Osteocyte (in vitro differentiated cells): ENCODE measurements at regions not wholly inside any gene's neighbourhood (a gene's known extent, or its start where the extent isn't known, plus 50 kb on each side); places are given as distances from the start of the nearest gene placed in this dataset.

Source experiments
- DNase-seq: peaks from one replicate; pipeline ENCODE4 v3.0.0; 2021; ENCODE audit warnings: mixed read lengths; ENCODE audit not compliant: unreplicated experiment; ENCODE audit errors: extremely low spot score
- H3K27ac Mint-ChIP-seq: one replicate; pipeline ENCODE4 v1.8.0; 2021; ENCODE audit warnings: mild to moderate bottlenecking, mixed read lengths; ENCODE audit not compliant: unreplicated experiment
- H3K27me3 Mint-ChIP-seq: one replicate; pipeline ENCODE4 v1.8.0; 2021; ENCODE audit warnings: mixed read lengths; ENCODE audit not compliant: unreplicated experiment
- H3K36me3 Mint-ChIP-seq: one replicate; pipeline ENCODE4 v1.8.0; 2021; ENCODE audit warnings: mixed read lengths; ENCODE audit not compliant: unreplicated experiment
- H3K4me1 Mint-ChIP-seq: one replicate; pipeline ENCODE4 v1.8.0; 2021; ENCODE audit warnings: mixed read lengths; ENCODE audit not compliant: unreplicated experiment
- H3K4me3 Mint-ChIP-seq: one replicate; pipeline ENCODE4 v1.8.0; 2021; ENCODE audit warnings: mild to moderate bottlenecking, moderate library complexity, mixed read lengths; ENCODE audit not compliant: unreplicated experiment
- H3K9me3 Mint-ChIP-seq: one replicate; pipeline ENCODE4 v1.8.0; 2021; ENCODE audit warnings: mixed read lengths; ENCODE audit not compliant: unreplicated experiment
- TF ChIP-seq, protein P1 (sequence below): fragments of 200-600 bp; sonication (generic); IDR thresholded peaks from 2 replicates; pipeline ENCODE4 v1.5.0; 2021; ENCODE audit warnings: antibody characterized with exemption, mild to moderate bottlenecking, moderate library complexity

DNA sequence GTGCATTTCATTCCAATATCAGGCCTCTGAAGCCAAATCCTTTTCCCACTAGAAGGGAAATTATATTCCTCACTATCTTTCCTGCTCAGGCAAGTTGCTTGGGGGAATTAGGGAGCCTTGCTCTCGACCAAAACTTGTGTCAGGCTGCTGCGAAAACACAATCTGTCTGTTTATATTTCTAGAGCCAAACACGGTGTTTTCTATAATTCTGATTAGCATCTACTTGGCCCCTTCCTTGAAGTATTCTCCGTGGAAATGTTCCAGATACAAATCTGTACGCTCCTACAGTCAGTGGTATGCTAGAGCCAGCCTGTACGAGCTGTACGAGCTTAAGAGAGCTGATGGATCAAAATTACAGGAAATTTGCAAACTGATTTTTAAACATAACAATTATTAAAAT is 299.3 kb upstream of the SALL1 start:
- H3K4me3 Mint-ChIP-seq: no peak overlapping the region
- no peaks in the 10 kb centered on the region for H3K27me3 Mint-ChIP-seq
- TF ChIP-seq, protein P1, sequence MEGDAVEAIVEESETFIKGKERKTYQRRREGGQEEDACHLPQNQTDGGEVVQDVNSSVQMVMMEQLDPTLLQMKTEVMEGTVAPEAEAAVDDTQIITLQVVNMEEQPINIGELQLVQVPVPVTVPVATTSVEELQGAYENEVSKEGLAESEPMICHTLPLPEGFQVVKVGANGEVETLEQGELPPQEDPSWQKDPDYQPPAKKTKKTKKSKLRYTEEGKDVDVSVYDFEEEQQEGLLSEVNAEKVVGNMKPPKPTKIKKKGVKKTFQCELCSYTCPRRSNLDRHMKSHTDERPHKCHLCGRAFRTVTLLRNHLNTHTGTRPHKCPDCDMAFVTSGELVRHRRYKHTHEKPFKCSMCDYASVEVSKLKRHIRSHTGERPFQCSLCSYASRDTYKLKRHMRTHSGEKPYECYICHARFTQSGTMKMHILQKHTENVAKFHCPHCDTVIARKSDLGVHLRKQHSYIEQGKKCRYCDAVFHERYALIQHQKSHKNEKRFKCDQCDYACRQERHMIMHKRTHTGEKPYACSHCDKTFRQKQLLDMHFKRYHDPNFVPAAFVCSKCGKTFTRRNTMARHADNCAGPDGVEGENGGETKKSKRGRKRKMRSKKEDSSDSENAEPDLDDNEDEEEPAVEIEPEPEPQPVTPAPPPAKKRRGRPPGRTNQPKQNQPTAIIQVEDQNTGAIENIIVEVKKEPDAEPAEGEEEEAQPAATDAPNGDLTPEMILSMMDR: no peak
- no peaks in the 10 kb centered on the region for H3K4me1 Mint-ChIP-seq
- H3K27ac Mint-ChIP-seq: no peak overlapping the region
- DNase-seq: no peak
- no peaks in the 10 kb centered on the region for H3K36me3 Mint-ChIP-seq
- H3K9me3 Mint-ChIP-seq: peaks cover 8% of the 10 kb centered on the region

DNA sequence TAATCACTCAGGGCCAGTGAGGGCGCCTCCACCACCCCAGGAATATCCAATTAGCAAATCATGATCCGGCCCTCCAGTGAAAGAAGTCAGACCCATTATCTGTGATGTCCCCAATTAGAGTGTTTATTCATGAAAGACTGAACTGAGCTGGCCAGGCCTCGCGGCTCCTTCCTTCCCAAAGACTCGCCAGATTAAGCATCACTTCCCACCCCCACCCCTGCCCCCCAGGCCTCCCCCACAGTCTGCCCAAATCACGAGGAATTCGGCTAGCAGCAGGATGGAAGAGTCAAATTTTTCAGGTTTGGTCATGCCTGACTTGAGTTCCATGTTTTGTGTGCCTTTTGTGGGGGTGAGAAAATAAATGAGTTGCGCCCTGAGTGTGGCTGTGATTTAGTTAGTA is 298.4 kb upstream of the SALL1 start:
- Mint-ChIP-seq H3K36me3 (no peaks in the 10 kb centered on the region), H3K27me3 (no peaks in the 10 kb centered on the region), H3K4me1 (no peaks in the 10 kb centered on the region), H3K9me3 (peaks cover 5% of the 10 kb centered on the region), H3K27ac (no peak overlapping the region), H3K4me3 (no peak overlapping the region)
- TF ChIP-seq, protein P1: no peak
- no peak for DNase-seq

DNA sequence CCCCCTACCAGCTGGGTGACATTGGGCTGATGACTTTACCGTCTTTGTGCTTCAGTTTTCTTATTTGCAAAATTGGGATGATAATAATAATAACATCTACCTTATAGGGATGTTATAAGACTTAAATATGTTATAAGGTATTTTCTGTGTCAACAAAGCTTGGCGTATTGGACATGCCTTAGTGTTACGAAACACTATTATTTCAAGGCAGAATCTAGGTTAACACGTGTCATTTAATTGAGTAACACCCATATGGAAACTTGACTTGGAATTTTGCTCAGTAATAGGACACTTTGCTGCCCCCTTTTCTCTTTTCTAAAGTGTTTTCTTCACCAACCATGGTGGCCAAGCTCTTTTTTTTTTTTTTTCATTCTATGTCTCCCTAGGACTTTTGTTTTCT is 294.2 kb upstream of the SALL1 start:
- no peaks in the 10 kb centered on the region for H3K4me1 Mint-ChIP-seq
- no peak for DNase-seq
- H3K36me3 Mint-ChIP-seq: no peaks in the 10 kb centered on the region

DNA sequence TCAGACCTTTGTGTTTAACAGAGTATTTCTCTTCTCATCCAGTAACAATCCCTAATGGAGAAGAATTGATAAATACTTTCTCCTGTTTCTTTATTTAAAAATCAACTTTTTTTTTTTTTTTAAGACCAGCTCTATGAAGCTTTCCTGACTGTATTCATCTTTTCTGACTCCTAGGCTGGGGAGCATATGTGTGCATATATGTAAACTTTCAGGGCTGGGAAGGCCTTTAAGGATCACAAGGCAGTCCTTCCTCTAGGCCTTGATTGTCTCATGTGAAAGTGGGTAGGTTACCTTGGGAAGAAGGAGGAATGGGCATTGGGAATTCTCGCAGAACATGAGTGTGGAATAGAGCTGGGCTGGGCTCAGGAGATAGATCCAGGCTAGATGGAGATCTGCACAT is 292.9 kb upstream of the SALL1 start:
- DNase-seq: no peak
- H3K27ac Mint-ChIP-seq: no peak overlapping the region
- TF ChIP-seq, protein P1: no peak
- H3K4me1 Mint-ChIP-seq: no peaks in the 10 kb centered on the region
- H3K9me3 Mint-ChIP-seq: peaks cover 5% of the 10 kb centered on the region
- peaks cover 11% of the 10 kb centered on the region for H3K27me3 Mint-ChIP-seq
- no peaks in the 10 kb centered on the region for H3K36me3 Mint-ChIP-seq
- no peak overlapping the region for H3K4me3 Mint-ChIP-seq

More for the DNA sequence above, 294.2 kb upstream of the SALL1 start:
- Mint-ChIP-seq H3K27ac (no peak overlapping the region), H3K4me3 (no peak overlapping the region), H3K9me3 (peaks cover 5% of the 10 kb centered on the region), H3K27me3 (peaks cover 7% of the 10 kb centered on the region)
- TF ChIP-seq, protein P1: no peak

DNA sequence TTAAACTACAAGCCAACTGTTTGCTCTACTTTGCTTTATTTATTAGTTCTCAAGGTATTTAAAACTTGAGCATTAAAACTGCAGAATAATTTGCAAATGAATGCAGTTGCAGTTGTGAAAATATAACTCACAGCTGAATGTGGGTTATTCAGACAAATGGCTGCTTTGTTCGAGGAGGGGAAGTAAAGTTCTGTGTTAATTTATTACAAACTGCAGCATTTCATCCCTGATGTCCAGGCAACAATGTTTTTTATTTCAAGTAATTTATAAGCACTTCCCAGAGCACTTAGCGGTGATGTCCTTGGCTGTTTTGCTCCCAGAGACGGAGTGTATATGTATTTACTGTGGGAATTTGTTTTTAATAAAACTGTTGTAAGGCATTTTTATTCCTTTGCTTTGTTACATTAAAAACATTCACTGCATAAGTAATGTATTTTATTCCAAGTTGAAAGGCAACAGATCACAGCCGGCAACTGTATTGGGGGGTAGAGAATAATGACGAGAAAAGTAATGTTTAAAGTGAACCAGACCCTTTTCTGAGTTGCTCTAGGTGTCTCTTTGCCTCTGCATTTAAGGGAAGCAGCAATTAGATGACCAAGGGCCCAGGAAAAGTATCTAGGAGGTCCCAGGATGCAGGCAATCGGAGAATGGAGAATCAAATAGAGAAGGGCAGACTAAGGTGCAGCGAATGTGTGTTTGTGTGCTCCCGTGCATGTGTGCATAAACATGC is 291.2 kb upstream of the SALL1 start:
- DNase-seq: no peak
- no peaks in the 10 kb centered on the region for H3K4me1 Mint-ChIP-seq
- peaks cover 2% of the 10 kb centered on the region for H3K9me3 Mint-ChIP-seq
- peaks cover 11% of the 10 kb centered on the region for H3K27me3 Mint-ChIP-seq
- H3K27ac Mint-ChIP-seq: no peak overlapping the region
- TF ChIP-seq, protein P1: no peak
- no peaks in the 10 kb centered on the region for H3K36me3 Mint-ChIP-seq
- no peak overlapping the region for H3K4me3 Mint-ChIP-seq
